Subcutaneous abdominal adipose tissue (tissue), 5 donors: ENCODE measurements at regions not wholly inside any gene's neighbourhood (a gene's known extent, or its start where the extent isn't known, plus 50 kb on each side); places are given as distances from the start of the nearest gene placed in this dataset.

Experiments
- H3K27ac ChIP-seq: one replicate; pipeline ENCODE4 v1.7.0; 2013; ENCODE audit warnings: low read depth, mild to moderate bottlenecking, inconsistent platforms, low read length, moderate library complexity
- H3K27me3 ChIP-seq, 5 donors: one replicate each; pipeline ENCODE4 v1.7.0; 2013; ENCODE audit warnings: low read length in 5 of 5, inconsistent platforms in 1 of 5; ENCODE audit not compliant: control insufficient read depth in 5 of 5, insufficient read depth in 4 of 5
- H3K36me3 ChIP-seq, 5 donors: one replicate each; pipeline ENCODE4 v1.7.0; 2013; ENCODE audit warnings: low read length in 5 of 5; ENCODE audit not compliant: control insufficient read depth in 5 of 5, insufficient read depth in 5 of 5
- H3K4me1 ChIP-seq, 5 donors: one replicate each; pipeline ENCODE4 v1.7.0; 2013; ENCODE audit warnings: low read length in 5 of 5, mild to moderate bottlenecking in 3 of 5, moderate library complexity in 1 of 5; ENCODE audit not compliant: control insufficient read depth in 5 of 5, insufficient read depth in 5 of 5
- H3K4me3 ChIP-seq, 5 donors: one replicate each; pipeline ENCODE4 v1.7.0; 2013; ENCODE audit warnings: low read length in 5 of 5, low read depth in 1 of 5
- H3K9ac ChIP-seq, 5 donors: one replicate each; pipeline ENCODE4 v1.7.0; 2013; ENCODE audit warnings: low read length in 5 of 5, mild to moderate bottlenecking in 4 of 5, moderate library complexity in 3 of 5
- H3K9me3 ChIP-seq, 5 donors: one replicate each; pipeline ENCODE4 v1.7.0; 2013; ENCODE audit warnings: low read length in 5 of 5; ENCODE audit not compliant: control insufficient read depth in 5 of 5
- donor health status: healthy.
- donor health status: healthy.
- donor health status: healthy.
- donor health status: healthy.
- donor health status: healthy.

GRCh38 chr5:119816055-119816454 lies 186.7 kb downstream of the FAM170A start:
- no peak overlapping the region for H3K4me3 ChIP-seq
- H3K27ac ChIP-seq, result no peak overlapping the region
- H3K4me1 ChIP-seq, result no peaks in the 10 kb centered on the region
- H3K27me3 ChIP-seq, result no peaks in the 10 kb centered on the region
- H3K36me3 ChIP-seq, result no peaks in the 10 kb centered on the region
- H3K9ac ChIP-seq, result no peak overlapping the region
- H3K9me3 ChIP-seq, result no peaks in the 10 kb centered on the region

GRCh38 chr5:119820016-119820415 lies 190.7 kb downstream of the FAM170A start:
- H3K9me3 ChIP-seq, result peaks cover 0 to 3% (median 0%) of the 10 kb centered on the region in 5 donors
- H3K36me3 ChIP-seq, result no peaks in the 10 kb centered on the region
- H3K4me1 ChIP-seq, result no peaks in the 10 kb centered on the region
- H3K27me3 ChIP-seq, result no peaks in the 10 kb centered on the region
- H3K4me3 ChIP-seq, result no peak overlapping the region
- no peak overlapping the region for H3K27ac ChIP-seq
- H3K9ac ChIP-seq, result no peak overlapping the region

GRCh38 chr5:119820608-119821007 lies 191.2 kb downstream of the FAM170A start:
- Histone ChIP-seq H3K27me3 (no peaks in the 10 kb centered on the region), H3K36me3 (no peaks in the 10 kb centered on the region), H3K9ac (no peak overlapping the region), H3K4me1 (no peaks in the 10 kb centered on the region), H3K9me3 (peaks cover 0 to 3% (median 0%) of the 10 kb centered on the region in 5 donors), H3K27ac (no peak overlapping the region), H3K4me3 (no peak overlapping the region)

- Histone ChIP-seq H3K9ac (no peak overlapping the region), H3K36me3 (no peaks in the 10 kb centered on the region), H3K27me3 (no peaks in the 10 kb centered on the region), H3K4me3 (no peak overlapping the region), H3K27ac (no peak overlapping the region), H3K4me1 (no peaks in the 10 kb centered on the region), H3K9me3 (no peaks in the 10 kb centered on the region)
These were observed 199.2 kb downstream of the FAM170A start for GRCh38 chr5:119828541-119828940.

- Histone ChIP-seq H3K4me1 (no peaks in the 10 kb centered on the region), H3K27ac (no peak overlapping the region), H3K36me3 (no peaks in the 10 kb centered on the region), H3K9ac (no peak overlapping the region), H3K9me3 (no peaks in the 10 kb centered on the region), H3K4me3 (no peak overlapping the region), H3K27me3 (no peaks in the 10 kb centered on the region)
These were observed 200.0 kb downstream of the FAM170A start for GRCh38 chr5:119829341-119829740.

- no peaks in the 10 kb centered on the region for H3K27me3 ChIP-seq
- H3K9me3 ChIP-seq, result peaks cover 0 to 2% (median 0%) of the 10 kb centered on the region in 5 donors
- H3K36me3 ChIP-seq, result no peaks in the 10 kb centered on the region
- H3K4me3 ChIP-seq, result no peak overlapping the region
- H3K9ac ChIP-seq, result no peak overlapping the region
- H3K27ac ChIP-seq, result no peak overlapping the region
- no peaks in the 10 kb centered on the region for H3K4me1 ChIP-seq
These were observed 203.8 kb downstream of the FAM170A start for GRCh38 chr5:119833176-119833575.

GRCh38 chr5:119840175-119840574 lies 210.8 kb downstream of the FAM170A start:
- Histone ChIP-seq H3K27me3 (no peaks in the 10 kb centered on the region), H3K9ac (no peak overlapping the region), H3K4me1 (no peaks in the 10 kb centered on the region), H3K9me3 (peaks cover 0 to 2% (median 0%) of the 10 kb centered on the region in 5 donors), H3K4me3 (no peak overlapping the region), H3K36me3 (no peaks in the 10 kb centered on the region), H3K27ac (no peak overlapping the region)

- Histone ChIP-seq H3K27me3 (no peaks in the 10 kb centered on the region), H3K9ac (no peak overlapping the region), H3K27ac (no peak overlapping the region), H3K4me3 (no peak overlapping the region), H3K36me3 (no peaks in the 10 kb centered on the region), H3K4me1 (no peaks in the 10 kb centered on the region), H3K9me3 (no peaks in the 10 kb centered on the region)
These were observed 222.8 kb downstream of the FAM170A start for GRCh38 chr5:119852140-119852539.

GRCh38 chr5:119860463-119860862 lies 231.1 kb downstream of the FAM170A start:
- Histone ChIP-seq H3K9me3 (peaks cover 0 to 9% (median 0%) of the 10 kb centered on the region in 5 donors), H3K36me3 (no peaks in the 10 kb centered on the region), H3K4me1 (no peaks in the 10 kb centered on the region), H3K9ac (no peak overlapping the region), H3K4me3 (no peak overlapping the region), H3K27ac (no peak overlapping the region), H3K27me3 (no peaks in the 10 kb centered on the region)

- Histone ChIP-seq H3K27me3 (no peaks in the 10 kb centered on the region), H3K27ac (no peak overlapping the region), H3K36me3 (no peaks in the 10 kb centered on the region), H3K4me3 (no peak overlapping the region), H3K9ac (no peak overlapping the region), H3K9me3 (peaks cover 0 to 9% (median 0%) of the 10 kb centered on the region in 5 donors), H3K4me1 (no peaks in the 10 kb centered on the region)
These were observed 233.3 kb downstream of the FAM170A start for GRCh38 chr5:119862619-119863018.

- Histone ChIP-seq H3K9ac (no peak overlapping the region), H3K4me3 (no peak overlapping the region), H3K36me3 (no peaks in the 10 kb centered on the region), H3K27ac (no peak overlapping the region), H3K4me1 (no peaks in the 10 kb centered on the region), H3K27me3 (no peaks in the 10 kb centered on the region), H3K9me3 (peaks cover 0 to 9% (median 0%) of the 10 kb centered on the region in 5 donors)
These were observed 234.9 kb downstream of the FAM170A start for GRCh38 chr5:119864286-119864685.
